OCI-LY7 (cell line): ENCODE measurements at regions not wholly inside any gene's neighbourhood (a gene's known extent, or its start where the extent isn't known, plus 50 kb on each side); places are given as distances from the start of the nearest gene placed in this dataset.

ENCODE experiments used
- BruUV-seq: library from RNA; stranded (reverse); fragments of 400-500 nt; replicated peaks from 2 replicates; lab custom pipeline; 2021; lab: Mats Ljungman, UMichigan
- CTCF ChIA-PET: fragments of 300-600 bp; sonication (Branson Sonifier 250); formaldehyde crosslinking; loops from one replicate; lab custom pipeline; 2022; ENCODE audit warnings: antibody characterized with exemption; ENCODE audit not compliant: unreplicated experiment; lab: Charles Lee
- POLR2A ChIA-PET: fragments of 300-600 bp; sonication (Branson Sonifier 250); formaldehyde crosslinking; loops from one replicate; lab custom pipeline; 2022; ENCODE audit warnings: antibody characterized with exemption; lab: Charles Lee
- DNase-seq: peaks from one replicate; pipeline ENCODE4 v3.0.0-alpha.2; 2015; ENCODE audit warnings: low spot score
- H2AFZ ChIP-seq: fragments of 200-600 bp; sonication (generic), shearing (Covaris generic); 2 replicates; pipeline ENCODE4 v1.6.1; 2014; ENCODE audit warnings: mild to moderate bottlenecking, antibody characterized with exemption, low read length, moderate library complexity
- H3K27ac ChIP-seq: fragments of 200-600 bp; sonication (generic); 2 replicates; pipeline ENCODE4 v1.5.1; 2014; ENCODE audit warnings: mixed run types, low read depth, mild to moderate bottlenecking, moderate library complexity, low read length, inconsistent platforms; ENCODE audit not compliant: poor library complexity, severe bottlenecking
- H3K36me3 ChIP-seq: fragments of 200-600 bp; sonication (generic); 2 replicates; pipeline ENCODE4 v1.6.1; 2014; ENCODE audit warnings: mild to moderate bottlenecking, antibody characterized with exemption, low read length, moderate library complexity, mixed read lengths; ENCODE audit not compliant: insufficient read depth
- H3K4me1 ChIP-seq: fragments of 200-600 bp; sonication (generic); 2 replicates; pipeline ENCODE4 v1.5.1; 2014; ENCODE audit warnings: mild to moderate bottlenecking, low read length; ENCODE audit not compliant: insufficient read depth, poor library complexity, severe bottlenecking
- H3K4me2 ChIP-seq: fragments of 200-600 bp; sonication (generic); 2 replicates; pipeline ENCODE4 v1.6.1; 2014; ENCODE audit warnings: mild to moderate bottlenecking, low read length
- H3K4me3 ChIP-seq: fragments of 200-600 bp; sonication (generic); 2 replicates; pipeline ENCODE4 v1.5.1; 2014; ENCODE audit warnings: mild to moderate bottlenecking, low read depth, low read length; ENCODE audit not compliant: poor library complexity, severe bottlenecking
- H3K79me2 ChIP-seq: fragments of 200-600 bp; sonication (generic); 2 replicates; pipeline ENCODE4 v1.6.1; 2016; ENCODE audit warnings: low read depth, mild to moderate bottlenecking, low read length, moderate library complexity, mixed read lengths; ENCODE audit not compliant: insufficient read depth
- H3K9me2 ChIP-seq: fragments of 200-600 bp; sonication (generic); 2 replicates; pipeline ENCODE4 v1.6.1; 2016; ENCODE audit warnings: mild to moderate bottlenecking, low read length, mixed read lengths; ENCODE audit not compliant: insufficient read depth
- H3K9me3 ChIP-seq: fragments of 200-600 bp; sonication (generic); 2 replicates; pipeline ENCODE4 v1.6.1; 2014; ENCODE audit warnings: mild to moderate bottlenecking, mixed run types, low read length, mixed read lengths
- H4K20me1 ChIP-seq: fragments of 200-600 bp; sonication (generic); 2 replicates; pipeline ENCODE4 v1.6.1; 2014; ENCODE audit warnings: mild to moderate bottlenecking, antibody characterized with exemption, low read length, moderate library complexity, mixed read lengths; ENCODE audit not compliant: insufficient read depth
- CTCF ChIP-seq: fragments of 200-600 bp; sonication (generic); conservative IDR thresholded peaks from 2 replicates; pipeline ENCODE4 v1.5.1; 2014; ENCODE audit warnings: mild to moderate bottlenecking, antibody characterized with exemption, low read length, moderate library complexity, mixed read lengths
- EZH2phosphoT487 ChIP-seq: fragments of 200-600 bp; sonication (generic); IDR thresholded peaks from 2 replicates; pipeline ENCODE4 v1.6.1; 2018; ENCODE audit warnings: low read depth, borderline replicate concordance, mild to moderate bottlenecking, mixed run types, antibody characterized with exemption, low read length, moderate library complexity, mixed read lengths
- intact Hi-C: fragments of 100-400 bp; cut with micrococcal nuclease; formaldehyde crosslinking; loops from one replicate; pipeline ENCODE4 v1.10.0; 2022; ENCODE audit not compliant: unreplicated experiment

GRCh38 chr21:39048574-39048973 lies 134.7 kb downstream of the PSMG1 start:
- H3K27ac ChIP-seq: no peak overlapping the region
- H4K20me1 ChIP-seq: no peaks in the 10 kb centered on the region
- no peaks in the 10 kb centered on the region for H3K79me2 ChIP-seq
- no peaks in the 10 kb centered on the region for H3K4me1 ChIP-seq
- H3K9me2 ChIP-seq: no peaks in the 10 kb centered on the region
- no peak overlapping the region for H2AFZ ChIP-seq
- no peak for TF ChIP-seq EZH2phosphoT487
- no peak for TF ChIP-seq CTCF
- DNase-seq: no peak
- H3K9me3 ChIP-seq: no peaks in the 10 kb centered on the region
- ChIA-PET CTCF (no interaction called here), POLR2A (no interaction called here)
- intact Hi-C loops: no loop called here
- H3K36me3 ChIP-seq: no peaks in the 10 kb centered on the region
- H3K4me2 ChIP-seq: no peak overlapping the region
- no TSS peak for BruUV-seq
- no peak overlapping the region for H3K4me3 ChIP-seq

GRCh38 chr21:39048064-39048463 lies 135.2 kb downstream of the PSMG1 start:
- Histone ChIP-seq H3K4me1 (no peaks in the 10 kb centered on the region), H2AFZ (no peak overlapping the region), H3K36me3 (no peaks in the 10 kb centered on the region), H3K4me3 (no peak overlapping the region), H3K9me3 (no peaks in the 10 kb centered on the region), H3K27ac (no peak overlapping the region), H3K9me2 (no peaks in the 10 kb centered on the region), H3K79me2 (no peaks in the 10 kb centered on the region), H3K4me2 (no peak overlapping the region), H4K20me1 (no peaks in the 10 kb centered on the region)
- ChIA-PET POLR2A (no interaction called here), CTCF (no interaction called here)
- no peak for DNase-seq
- TF ChIP-seq EZH2phosphoT487 (no peak), CTCF (no peak)
- no TSS peak for BruUV-seq
- intact Hi-C loops: no loop called here

- H2AFZ ChIP-seq: no peak overlapping the region
- no peaks in the 10 kb centered on the region for H3K36me3 ChIP-seq
- no peaks in the 10 kb centered on the region for H3K4me1 ChIP-seq
- H4K20me1 ChIP-seq: no peaks in the 10 kb centered on the region
- H3K79me2 ChIP-seq: no peaks in the 10 kb centered on the region
- H3K4me3 ChIP-seq: no peak overlapping the region
- ChIA-PET CTCF (no interaction called here), POLR2A (no interaction called here)
- no TSS peak for BruUV-seq
- no peak for TF ChIP-seq EZH2phosphoT487
- no peak for TF ChIP-seq CTCF
- H3K27ac ChIP-seq: no peak overlapping the region
- no peak overlapping the region for H3K4me2 ChIP-seq
- intact Hi-C loops: no loop called here
- no peak for DNase-seq
- H3K9me2 ChIP-seq: no peaks in the 10 kb centered on the region
- H3K9me3 ChIP-seq: no peaks in the 10 kb centered on the region
Measured at GRCh38 chr21:39047046-39047445, 136.2 kb downstream of the PSMG1 start.
